AG04450 (cell line): ENCODE measurements at regions not wholly inside any gene's neighbourhood (a gene's known extent, or its start where the extent isn't known, plus 50 kb on each side); places are given as distances from the start of the nearest gene placed in this dataset.

Experiments used
- CTCF ChIA-PET: fragments of 300-600, 350-600 bp; formaldehyde crosslinking; extraction: SDS; loops from one replicate; lab custom pipeline; 2022; ENCODE audit warnings: antibody characterized with exemption, inconsistent platforms; lab: Charles Lee
- POLR2A ChIA-PET: fragments of 350-600 bp; formaldehyde crosslinking; extraction: SDS; loops from one replicate; lab custom pipeline; 2021; ENCODE audit warnings: antibody characterized with exemption, inconsistent platforms; lab: Yijun Ruan, JAX
- DNase-seq: peaks from one replicate; pipeline ENCODE4 v3.0.0-alpha.2; 2011; ENCODE audit warnings: low read depth, low spot score
- H3K27ac ChIP-seq: one replicate; pipeline ENCODE4 v1.5.1; 2012; ENCODE audit warnings: low read depth, low read length, control low read depth
- H3K27me3 ChIP-seq: one replicate; pipeline ENCODE4 v1.6.0; 2012; ENCODE audit warnings: low read length; ENCODE audit not compliant: control insufficient read depth, insufficient read depth
- H3K4me3 ChIP-seq: 2 replicates; pipeline ENCODE4 v1.5.1; 2011; ENCODE audit warnings: mild to moderate bottlenecking, low read depth, low read length, control low read depth
- H3K9me3 ChIP-seq: 2 replicates; pipeline ENCODE4 v1.5.1; 2012; ENCODE audit warnings: low read length; ENCODE audit not compliant: control insufficient read depth, insufficient read depth
- CTCF ChIP-seq: IDR thresholded peaks from 2 replicates; pipeline ENCODE4 v1.5.1; 2011; ENCODE audit warnings: low read depth, low read length, control low read depth, inconsistent platforms

GRCh38 chr1:11380500-11380899 lies 98.5 kb upstream of the DISP3 start:
- CTCF ChIA-PET: no interaction called here
- DNase-seq: no peak
- Histone ChIP-seq H3K4me3 (no peak overlapping the region), H3K27ac (no peak overlapping the region), H3K27me3 (peaks cover 6% of the 10 kb centered on the region), H3K9me3 (no peaks in the 10 kb centered on the region)
- TF ChIP-seq CTCF: no peak
- POLR2A ChIA-PET: no interaction called here

- peaks cover 8% of the 10 kb centered on the region for H3K27me3 ChIP-seq
- TF ChIP-seq CTCF: no peak
- no peak for DNase-seq
- H3K27ac ChIP-seq: no peak overlapping the region
- CTCF ChIA-PET: no interaction called here
- no peak overlapping the region for H3K4me3 ChIP-seq
- no peaks in the 10 kb centered on the region for H3K9me3 ChIP-seq
- POLR2A ChIA-PET: no interaction called here
Measured at GRCh38 chr1:11383553-11384169, 95.3 kb upstream of the DISP3 start.

GRCh38 chr1:11384170-11384554 lies 94.8 kb upstream of the DISP3 start:
- ChIA-PET POLR2A (no interaction called here), CTCF (no interaction called here)
- Histone ChIP-seq H3K27ac (no peak overlapping the region), H3K27me3 (peaks cover 8% of the 10 kb centered on the region), H3K4me3 (no peak overlapping the region), H3K9me3 (no peaks in the 10 kb centered on the region)
- TF ChIP-seq CTCF: no peak
- no peak for DNase-seq

- no peak for DNase-seq
- Histone ChIP-seq H3K27me3 (peaks cover 9% of the 10 kb centered on the region), H3K9me3 (no peaks in the 10 kb centered on the region), H3K27ac (no peak overlapping the region), H3K4me3 (no peak overlapping the region)
- no peak for TF ChIP-seq CTCF
- POLR2A ChIA-PET: no interaction called here
- CTCF ChIA-PET: interaction anchor here (0.8 kb wide), 1 partner anchor 146 kb away, joined by 4 read pairs; no protein-coding TSS in a partner anchor
Measured at GRCh38 chr1:11387829-11388228, 91.1 kb upstream of the DISP3 start.

GRCh38 chr1:11388617-11389016 lies 90.3 kb upstream of the DISP3 start:
- Histone ChIP-seq H3K27ac (no peak overlapping the region), H3K9me3 (no peaks in the 10 kb centered on the region), H3K27me3 (peaks cover 9% of the 10 kb centered on the region), H3K4me3 (no peak overlapping the region)
- POLR2A ChIA-PET: no interaction called here
- CTCF ChIA-PET: no interaction called here
- no peak for DNase-seq
- no peak for TF ChIP-seq CTCF
